GM18867 (cell line): ENCODE measurements at regions not wholly inside any gene's neighbourhood (a gene's known extent, or its start where the extent isn't known, plus 50 kb on each side); places are given as distances from the start of the nearest gene placed in this dataset.
"Not testable (repeated sequence)": the region's sequence is repeated elsewhere in the genome, so short reads cannot be mapped to it uniquely, and the experiment has no call there.

Experiments
- ATAC-seq: cut with Tn5 transposase; IDR thresholded peaks from one replicate; pipeline ENCODE4 v1.9.1; 2021; ENCODE audit warnings: mild to moderate bottlenecking, moderate library complexity; ENCODE audit not compliant: unreplicated experiment

GRCh38 chr2:193476171-193476800 is 1281.6 kb upstream of the TMEFF2 start:
- ATAC-seq = no peak

GRCh38 chr2:193475038-193475437 is 1280.3 kb upstream of the TMEFF2 start:
- ATAC-seq = no peak

GRCh38 chr2:193469251-193469650 is 1274.5 kb upstream of the TMEFF2 start:
- ATAC-seq = no peak

GRCh38 chr2:193467276-193467987 is 1272.7 kb upstream of the TMEFF2 start:
- ATAC-seq = no peak

GRCh38 chr2:193463011-193463410 is 1268.3 kb upstream of the TMEFF2 start:
- ATAC-seq = no peak

- no peak for ATAC-seq
Measured at GRCh38 chr2:193462411-193462810, 1267.7 kb upstream of the TMEFF2 start.

GRCh38 chr2:193461431-193461934 is 1266.8 kb upstream of the TMEFF2 start:
- ATAC-seq = peak; percentile 49

GRCh38 chr2:193446967-193447366 is 1252.2 kb upstream of the TMEFF2 start:
- ATAC-seq = peak; percentile 36

- no peak for ATAC-seq
Measured at GRCh38 chr2:193442293-193442692, 1247.6 kb upstream of the TMEFF2 start.

GRCh38 chr2:193428336-193428818 is 1233.6 kb upstream of the TMEFF2 start:
- no peak for ATAC-seq

GRCh38 chr2:193412368-193412767 is 1217.6 kb upstream of the TMEFF2 start:
- not testable (repeated sequence) for ATAC-seq

- ATAC-seq = no peak
Measured at GRCh38 chr2:193409951-193410350, 1215.2 kb upstream of the TMEFF2 start.

- no peak for ATAC-seq
Measured at GRCh38 chr2:193382583-193382982, 1187.8 kb upstream of the TMEFF2 start.

GRCh38 chr2:193377789-193378188 is 1183.1 kb upstream of the TMEFF2 start:
- no peak for ATAC-seq

GRCh38 chr2:193373120-193373519 is 1178.4 kb upstream of the TMEFF2 start:
- ATAC-seq = no peak

- ATAC-seq = no peak
Measured at GRCh38 chr2:193371200-193371599, 1176.5 kb upstream of the TMEFF2 start.

GRCh38 chr2:193368615-193369014 is 1173.9 kb upstream of the TMEFF2 start:
- ATAC-seq = no peak

- no peak for ATAC-seq
Measured at GRCh38 chr2:193357508-193357907, 1162.8 kb upstream of the TMEFF2 start.

- not testable (repeated sequence) for ATAC-seq
Measured at GRCh38 chr2:193352665-193353242, 1158.0 kb upstream of the TMEFF2 start.

- no peak for ATAC-seq
Measured at GRCh38 chr2:193350509-193350908, 1155.8 kb upstream of the TMEFF2 start.

- ATAC-seq = no peak
Measured at GRCh38 chr2:193349642-193350041, 1154.9 kb upstream of the TMEFF2 start.

GRCh38 chr2:193348055-193348454 is 1153.3 kb upstream of the TMEFF2 start:
- no peak for ATAC-seq
